ENCODE measurements at regions not wholly inside any gene's neighbourhood (a gene's known extent, or its start where the extent isn't known, plus 50 kb on each side); places are given as distances from the start of the nearest gene placed in this dataset.

- no peak for DNase-seq
These were observed 245.1 kb downstream of the KCNS3 start for GRCh38 chr2:18123577-18123976.

- DNase-seq, result no peak
These were observed 244.7 kb downstream of the KCNS3 start for GRCh38 chr2:18123211-18123570.

- DNase-seq, result no peak
These were observed 244.2 kb downstream of the KCNS3 start for GRCh38 chr2:18122544-18123210.

- no peak for DNase-seq
These were observed 241.4 kb downstream of the KCNS3 start for GRCh38 chr2:18119883-18120282.

- no peak for DNase-seq
These were observed 240.2 kb downstream of the KCNS3 start for GRCh38 chr2:18118703-18119102.

- no peak for DNase-seq
These were observed 239.1 kb downstream of the KCNS3 start for GRCh38 chr2:18117592-18117991.

GRCh38 chr2:18110222-18110621 is 231.8 kb downstream of the KCNS3 start:
- DNase-seq, result no peak

GRCh38 chr2:18106841-18107240 is 228.4 kb downstream of the KCNS3 start:
- no peak for DNase-seq

- DNase-seq, result no peak
These were observed 227.5 kb downstream of the KCNS3 start for GRCh38 chr2:18105929-18106328.

- no peak for DNase-seq
These were observed 226.2 kb downstream of the KCNS3 start for GRCh38 chr2:18104595-18105224.

- no peak for DNase-seq
These were observed 218.5 kb downstream of the KCNS3 start for GRCh38 chr2:18096836-18097405.

GRCh38 chr2:18094277-18094676 is 215.8 kb downstream of the KCNS3 start:
- no peak for DNase-seq

GRCh38 chr2:18093196-18093595 is 214.7 kb downstream of the KCNS3 start:
- no peak for DNase-seq

GRCh38 chr2:18092760-18093159 is 214.3 kb downstream of the KCNS3 start:
- no peak for DNase-seq

GRCh38 chr2:18085593-18085992 is 207.1 kb downstream of the KCNS3 start:
- no peak for DNase-seq

GRCh38 chr2:18084376-18084775 is 205.9 kb downstream of the KCNS3 start:
- no peak for DNase-seq

GRCh38 chr2:18083806-18084205 is 205.3 kb downstream of the KCNS3 start:
- DNase-seq, result no peak

GRCh38 chr2:18078216-18078615 is 199.7 kb downstream of the KCNS3 start:
- DNase-seq, result no peak

- DNase-seq, result no peak
These were observed 199.2 kb downstream of the KCNS3 start for GRCh38 chr2:18077704-18078103.

GRCh38 chr2:18077231-18077630 is 198.8 kb downstream of the KCNS3 start:
- DNase-seq, result no peak

- no peak for DNase-seq
These were observed 196.0 kb downstream of the KCNS3 start for GRCh38 chr2:18074476-18074875.

- no peak for DNase-seq
These were observed 195.1 kb downstream of the KCNS3 start for GRCh38 chr2:18073601-18074000.

- DNase-seq, result no peak
These were observed 189.3 kb downstream of the KCNS3 start for GRCh38 chr2:18067588-18068384.

- DNase-seq, result no peak
These were observed 188.4 kb downstream of the KCNS3 start for GRCh38 chr2:18066894-18067293.
